Body of pancreas (tissue), 4 donors: ENCODE measurements at regions not wholly inside any gene's neighbourhood (a gene's known extent, or its start where the extent isn't known, plus 50 kb on each side); places are given as distances from the start of the nearest gene placed in this dataset.

Experiments used
- POLR2A ChIP-seq, 3 donors: fragments of 450-650 bp; IDR thresholded peaks; one replicate each; pipeline ENCODE4 v1.6.1; 2016; ENCODE audit warnings: antibody characterized with exemption in 3 of 3, mild to moderate bottlenecking in 2 of 3
- TF ChIP-seq, protein P1 (sequence below), 7 experiments: fragments of 450-650 bp in 4 of 7; fragments of 200-600 bp in 3 of 7; sonication (generic) in 3 of 7; IDR thresholded peaks; one replicate each; pipeline ENCODE4 v1.5.1; 2016 to 2019; ENCODE audit warnings: antibody characterized with exemption in 7 of 7

- TF ChIP-seq, protein P1, sequence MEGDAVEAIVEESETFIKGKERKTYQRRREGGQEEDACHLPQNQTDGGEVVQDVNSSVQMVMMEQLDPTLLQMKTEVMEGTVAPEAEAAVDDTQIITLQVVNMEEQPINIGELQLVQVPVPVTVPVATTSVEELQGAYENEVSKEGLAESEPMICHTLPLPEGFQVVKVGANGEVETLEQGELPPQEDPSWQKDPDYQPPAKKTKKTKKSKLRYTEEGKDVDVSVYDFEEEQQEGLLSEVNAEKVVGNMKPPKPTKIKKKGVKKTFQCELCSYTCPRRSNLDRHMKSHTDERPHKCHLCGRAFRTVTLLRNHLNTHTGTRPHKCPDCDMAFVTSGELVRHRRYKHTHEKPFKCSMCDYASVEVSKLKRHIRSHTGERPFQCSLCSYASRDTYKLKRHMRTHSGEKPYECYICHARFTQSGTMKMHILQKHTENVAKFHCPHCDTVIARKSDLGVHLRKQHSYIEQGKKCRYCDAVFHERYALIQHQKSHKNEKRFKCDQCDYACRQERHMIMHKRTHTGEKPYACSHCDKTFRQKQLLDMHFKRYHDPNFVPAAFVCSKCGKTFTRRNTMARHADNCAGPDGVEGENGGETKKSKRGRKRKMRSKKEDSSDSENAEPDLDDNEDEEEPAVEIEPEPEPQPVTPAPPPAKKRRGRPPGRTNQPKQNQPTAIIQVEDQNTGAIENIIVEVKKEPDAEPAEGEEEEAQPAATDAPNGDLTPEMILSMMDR (IDR thresholded peaks at IDR 0.05) = no peak
- TF ChIP-seq POLR2A (IDR thresholded peaks at IDR 0.05) = no peak
These were observed 58.2 kb upstream of the CD28 start for GRCh38 chr2:203648273-203648672.
